Prostate gland (tissue), 2 donors: ENCODE measurements at regions not wholly inside any gene's neighbourhood (a gene's known extent, or its start where the extent isn't known, plus 50 kb on each side); places are given as distances from the start of the nearest gene placed in this dataset.

Experiments used
- POLR2A ChIP-seq: fragments of 450-650 bp; IDR thresholded peaks from one replicate; pipeline ENCODE4 v1.6.1; 2016; ENCODE audit warnings: antibody characterized with exemption, mild to moderate bottlenecking
- TF ChIP-seq, protein P1 (sequence below), 4 experiments: fragments of 200-600 bp in 2 of 4; fragments of 450-650 bp in 2 of 4; sonication (generic) in 2 of 4; IDR thresholded peaks; 1 replicate in 3 of 4; 2 replicates in 1 of 4; pipeline ENCODE4 v1.5.1; 2016 to 2019; ENCODE audit warnings: antibody characterized with exemption in 4 of 4, mild to moderate bottlenecking in 2 of 4, moderate library complexity in 2 of 4

GRCh38 chr5:54601411-54602230 lies 84.1 kb downstream of the SNX18 start:
- TF ChIP-seq POLR2A = no peak
- TF ChIP-seq, protein P1, sequence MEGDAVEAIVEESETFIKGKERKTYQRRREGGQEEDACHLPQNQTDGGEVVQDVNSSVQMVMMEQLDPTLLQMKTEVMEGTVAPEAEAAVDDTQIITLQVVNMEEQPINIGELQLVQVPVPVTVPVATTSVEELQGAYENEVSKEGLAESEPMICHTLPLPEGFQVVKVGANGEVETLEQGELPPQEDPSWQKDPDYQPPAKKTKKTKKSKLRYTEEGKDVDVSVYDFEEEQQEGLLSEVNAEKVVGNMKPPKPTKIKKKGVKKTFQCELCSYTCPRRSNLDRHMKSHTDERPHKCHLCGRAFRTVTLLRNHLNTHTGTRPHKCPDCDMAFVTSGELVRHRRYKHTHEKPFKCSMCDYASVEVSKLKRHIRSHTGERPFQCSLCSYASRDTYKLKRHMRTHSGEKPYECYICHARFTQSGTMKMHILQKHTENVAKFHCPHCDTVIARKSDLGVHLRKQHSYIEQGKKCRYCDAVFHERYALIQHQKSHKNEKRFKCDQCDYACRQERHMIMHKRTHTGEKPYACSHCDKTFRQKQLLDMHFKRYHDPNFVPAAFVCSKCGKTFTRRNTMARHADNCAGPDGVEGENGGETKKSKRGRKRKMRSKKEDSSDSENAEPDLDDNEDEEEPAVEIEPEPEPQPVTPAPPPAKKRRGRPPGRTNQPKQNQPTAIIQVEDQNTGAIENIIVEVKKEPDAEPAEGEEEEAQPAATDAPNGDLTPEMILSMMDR (IDR thresholded peaks at IDR 0.05) = no peak
